Hematopoietic multipotent progenitor cell treated with erythropoietin and hydrocortisone succinate and interleukin-3 and kit ligand, for 4 days (in vitro differentiated cells): ENCODE measurements at regions not wholly inside any gene's neighbourhood (a gene's known extent, or its start where the extent isn't known, plus 50 kb on each side); places are given as distances from the start of the nearest gene placed in this dataset.

Experiments used
- DNase-seq: peaks from one replicate; pipeline ENCODE4 v3.0.0-alpha.2; 2015

DNA sequence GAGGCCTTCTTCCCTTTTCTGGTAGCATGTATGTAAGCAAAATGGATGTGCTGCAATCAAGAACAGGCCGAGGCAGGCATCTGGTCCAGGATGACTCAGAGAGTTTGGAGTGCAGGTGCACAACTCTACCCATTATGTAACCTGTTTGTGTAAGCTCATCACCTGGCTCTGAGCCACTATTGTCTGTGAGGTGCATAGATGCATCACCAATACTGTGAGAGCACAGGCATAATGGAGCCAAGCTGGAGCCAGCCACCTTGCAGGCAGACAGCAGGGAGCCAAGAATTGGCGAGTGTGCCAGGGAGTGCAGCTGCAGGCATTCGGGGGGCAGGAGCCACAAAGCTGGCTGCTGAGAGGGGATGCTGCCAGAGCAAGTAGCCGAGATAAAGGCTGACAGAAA lies 549.9 kb upstream of the RGS18 start:
- peak; percentile 3 for DNase-seq

DNA sequence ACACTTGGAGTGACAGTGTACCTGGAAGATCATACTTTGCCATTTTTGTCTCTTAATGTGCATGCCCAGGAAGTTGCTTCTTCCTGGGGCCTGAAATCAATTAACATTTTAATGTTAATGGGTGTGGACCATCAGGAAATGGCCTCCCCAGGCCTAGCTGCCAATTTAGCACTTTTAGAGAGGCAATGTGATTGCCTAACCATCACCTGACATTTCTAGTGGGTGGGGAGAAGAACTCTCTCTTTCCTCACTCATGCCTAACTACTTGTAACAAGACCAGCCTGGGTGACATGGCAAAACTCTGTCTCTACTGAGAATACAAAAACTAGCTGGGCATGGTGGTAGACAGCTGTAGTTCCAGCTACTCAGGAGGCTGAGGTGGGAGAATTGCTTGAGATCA lies 549.0 kb upstream of the RGS18 start:
- DNase-seq, result no peak

DNA sequence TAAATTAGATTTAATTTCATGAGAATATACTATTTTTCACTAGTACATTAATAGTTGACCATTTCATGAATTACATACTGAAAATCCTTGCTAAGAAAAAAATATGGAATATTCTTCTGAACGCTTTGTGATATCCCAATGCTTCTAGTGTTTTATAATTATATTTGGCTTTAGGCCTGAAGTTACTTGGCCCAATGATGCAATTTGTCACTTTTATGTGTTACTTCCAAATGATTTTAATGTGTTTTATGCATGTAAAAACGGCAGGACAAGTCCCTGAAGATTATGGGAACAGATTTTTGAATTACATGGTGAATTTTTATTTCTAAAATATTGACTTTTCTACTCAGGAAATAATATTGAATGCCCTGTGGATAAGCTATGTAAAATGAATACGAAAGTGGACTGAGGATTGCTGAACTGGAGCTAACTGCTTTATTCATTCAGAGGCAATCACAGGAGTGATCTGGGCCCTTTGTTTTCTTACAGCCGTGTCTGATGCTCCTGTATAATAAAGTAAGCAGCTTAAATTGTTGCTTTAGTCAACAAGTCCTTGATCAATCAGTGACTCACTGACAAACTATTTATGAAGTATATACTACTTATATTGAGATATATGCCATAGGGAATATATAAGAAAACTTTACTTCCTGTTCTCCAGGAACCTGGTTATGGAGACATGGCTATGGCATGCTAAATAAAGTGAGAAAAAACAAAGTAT lies 543.0 kb upstream of the RGS18 start:
- no peak for DNase-seq

DNA sequence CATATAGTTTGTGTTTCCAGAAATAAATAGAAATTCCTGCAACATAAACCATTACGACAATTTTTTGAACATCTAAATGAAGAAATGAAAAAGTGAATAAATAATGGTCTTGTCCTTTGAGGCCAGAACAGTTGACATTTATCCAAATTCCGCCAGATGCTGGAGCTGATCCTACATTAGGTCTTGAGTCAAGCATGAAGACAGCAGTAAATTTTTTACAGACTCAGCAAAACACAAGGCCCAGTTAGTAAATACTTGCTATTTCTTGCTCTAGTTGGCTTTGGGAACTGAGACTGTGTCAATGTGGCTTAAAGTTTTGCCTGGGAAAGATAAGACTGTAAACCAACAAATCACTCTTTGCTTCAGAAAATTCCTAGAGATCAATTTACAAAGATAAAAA lies 540.1 kb upstream of the RGS18 start:
- no peak for DNase-seq

DNA sequence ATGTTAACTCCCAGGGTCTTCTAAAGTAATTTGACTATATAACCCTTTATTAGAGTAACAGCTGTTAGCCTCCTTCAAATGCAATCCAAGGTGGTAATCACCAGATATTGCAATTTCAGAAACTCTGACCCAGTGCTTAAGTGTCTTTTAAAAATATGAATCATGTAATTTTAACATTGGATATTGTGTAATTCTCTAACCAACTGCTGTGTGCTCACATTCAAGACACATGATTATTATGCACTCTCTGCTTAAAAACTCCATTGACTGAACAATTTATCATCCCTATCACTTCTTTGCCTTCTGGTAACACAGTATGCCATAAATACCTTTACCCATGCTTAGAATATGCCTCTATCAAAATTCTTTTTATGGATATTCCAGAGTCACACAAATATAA lies 537.4 kb upstream of the RGS18 start:
- no peak for DNase-seq

DNA sequence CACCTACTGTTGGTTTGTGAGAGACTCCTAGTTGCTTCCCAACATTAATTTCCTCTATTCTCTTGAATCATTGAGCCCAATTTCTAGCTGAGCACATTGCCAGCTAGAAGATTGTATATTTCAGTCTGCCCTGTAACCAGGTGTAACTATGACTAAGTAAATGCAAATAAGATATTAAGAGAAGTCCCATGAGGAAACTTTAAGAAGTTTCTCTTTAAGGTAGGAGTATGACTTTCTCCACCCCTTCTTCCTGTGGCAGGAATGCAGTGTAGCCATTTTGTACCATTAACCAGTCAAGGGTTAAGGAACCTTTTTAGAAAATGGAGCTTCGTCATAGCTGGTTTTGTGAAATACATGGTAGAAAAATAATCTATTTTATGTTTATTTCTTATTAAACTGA lies 534.2 kb upstream of the RGS18 start:
- DNase-seq, result no peak

DNA sequence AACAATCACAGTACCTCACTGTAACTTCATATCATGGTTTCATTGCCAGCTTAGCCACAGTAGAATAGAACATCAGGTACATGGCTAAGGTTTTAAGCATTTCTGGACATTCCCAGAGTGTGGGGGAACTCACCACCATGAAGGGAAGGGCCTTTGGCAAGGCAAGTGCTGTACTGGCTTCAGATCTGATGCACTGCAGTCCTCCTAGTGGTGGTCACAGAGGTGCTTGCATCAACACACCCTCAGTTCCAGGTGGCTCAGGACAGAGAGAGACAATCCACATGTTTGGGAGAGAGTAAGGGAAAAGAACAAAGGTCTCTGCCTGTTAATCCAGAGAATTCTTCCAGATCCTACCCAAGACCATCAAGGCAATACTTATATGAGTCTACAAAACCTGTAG lies 528.4 kb upstream of the RGS18 start:
- no peak for DNase-seq

DNA sequence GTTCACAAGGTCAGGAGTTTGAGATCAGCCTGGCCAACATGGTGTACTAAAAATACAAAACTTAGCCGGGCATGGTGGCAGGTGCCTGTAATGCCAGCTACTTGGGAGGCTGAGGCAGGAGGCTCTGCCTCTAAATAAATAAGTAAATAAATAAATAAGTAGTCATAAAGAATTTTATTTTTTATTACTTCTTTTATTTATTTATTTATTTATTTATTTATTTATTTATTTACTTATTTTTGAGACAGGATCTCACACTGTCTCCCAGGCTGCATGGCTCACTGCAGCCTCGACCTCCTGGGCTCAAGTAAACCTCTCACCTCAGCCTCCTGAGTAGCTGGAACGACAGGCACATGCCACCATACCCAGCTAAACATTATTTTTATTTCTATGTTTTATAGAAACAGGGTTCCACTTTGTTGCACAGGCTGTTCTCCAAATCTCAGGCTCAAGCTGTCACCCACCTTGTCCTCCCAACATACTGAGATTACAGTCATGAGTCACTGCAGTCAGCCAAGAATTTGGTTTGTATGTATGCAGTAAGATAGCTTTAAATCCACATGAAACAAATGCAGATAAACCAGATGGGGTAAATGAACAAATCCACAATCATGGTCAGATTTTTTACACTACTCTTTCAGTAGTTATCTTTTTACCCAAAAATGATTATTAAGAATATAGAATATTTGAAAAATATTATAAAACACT lies 523.3 kb upstream of the RGS18 start:
- DNase-seq, result peak; percentile 3

DNA sequence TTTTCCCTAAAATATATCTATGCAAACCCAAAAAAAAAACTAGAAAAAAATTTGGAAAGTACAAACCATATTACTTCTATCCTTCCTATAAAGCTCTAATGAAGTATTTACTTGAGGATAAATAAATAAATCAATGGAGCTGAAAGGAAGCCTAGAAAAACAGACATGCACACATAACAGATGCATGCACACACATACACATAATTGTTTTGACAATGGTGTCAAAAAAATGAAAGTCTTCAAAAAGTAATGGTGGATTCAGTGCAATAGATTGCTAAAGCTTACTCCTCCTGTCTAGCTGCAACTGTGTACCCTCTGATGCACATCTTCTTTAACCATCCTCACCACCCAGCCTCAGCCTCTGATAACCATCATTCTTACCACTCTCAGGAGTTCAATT lies 521.9 kb upstream of the RGS18 start:
- no peak for DNase-seq

DNA sequence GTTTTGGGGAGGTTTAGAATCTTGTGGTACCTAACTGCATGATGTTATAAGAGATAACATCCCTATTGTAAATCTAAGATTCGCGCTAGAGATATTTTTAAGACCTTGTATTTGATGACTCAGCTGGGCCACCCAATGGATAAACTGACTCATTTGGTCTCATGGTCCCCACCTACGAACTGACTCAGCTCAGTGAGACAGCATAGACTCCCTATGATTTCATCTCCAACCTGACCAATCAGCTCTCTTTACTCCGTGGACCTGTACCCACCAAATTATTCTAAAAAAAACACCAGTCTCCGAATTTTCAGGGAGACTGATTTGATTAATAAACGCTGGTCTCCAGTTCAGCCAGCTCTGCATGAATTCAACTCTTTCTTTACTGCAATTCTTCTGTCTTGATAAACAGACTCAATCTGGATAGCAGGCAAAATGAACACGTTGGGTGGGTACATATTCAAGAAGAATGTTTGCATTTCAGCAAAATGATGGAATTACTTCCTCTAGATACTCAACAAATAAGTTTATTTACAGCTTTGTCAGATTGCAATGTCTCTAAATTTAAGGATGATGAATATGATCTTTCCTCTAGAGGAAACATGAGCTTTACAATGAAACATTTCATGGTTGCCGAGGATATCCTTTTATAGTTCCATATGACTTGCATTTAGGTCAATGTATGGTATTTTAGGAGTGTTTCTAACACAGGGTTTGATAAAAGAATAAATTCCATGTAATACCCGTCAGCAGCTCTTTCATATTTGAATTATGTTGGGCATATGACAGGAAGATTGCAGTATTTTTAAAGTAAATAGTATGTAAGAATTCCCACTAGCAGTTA lies 516.6 kb upstream of the RGS18 start:
- DNase-seq, result no peak

DNA sequence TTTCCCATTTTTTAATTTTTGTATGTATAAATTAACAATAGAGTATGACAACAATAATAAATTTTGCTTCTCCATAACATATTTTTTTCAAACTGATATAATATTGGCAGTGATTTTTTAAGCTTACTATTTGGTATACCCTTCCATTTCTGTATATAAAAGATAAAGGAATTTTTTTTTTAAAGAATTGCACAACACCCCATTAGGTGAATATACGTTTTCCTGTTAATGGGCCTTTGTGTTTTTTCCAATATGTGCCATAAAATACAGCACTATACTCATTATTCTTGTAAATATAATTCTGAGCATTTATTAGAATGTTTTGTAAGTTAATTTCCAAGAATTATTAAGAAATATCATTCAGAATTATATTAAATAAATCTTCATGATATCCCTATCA lies 515.2 kb upstream of the RGS18 start:
- no peak for DNase-seq

DNA sequence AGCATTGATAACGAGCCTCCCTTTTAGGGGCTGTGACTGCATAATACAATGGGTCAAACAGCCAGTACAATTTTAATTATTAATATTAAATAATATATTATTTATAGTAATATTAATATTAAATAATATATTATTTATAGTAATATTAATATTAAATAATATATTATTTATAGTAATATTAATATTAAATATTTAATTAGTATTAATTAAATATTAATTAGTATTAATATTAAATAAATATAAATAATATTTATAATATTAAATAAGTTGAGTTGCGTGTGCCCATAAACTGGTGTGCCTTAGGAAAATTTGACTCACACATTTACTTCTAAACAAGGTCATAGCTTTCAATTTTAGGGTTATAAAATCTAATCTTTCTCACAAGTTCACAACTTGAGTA lies 509.3 kb upstream of the RGS18 start:
- no peak for DNase-seq

DNA sequence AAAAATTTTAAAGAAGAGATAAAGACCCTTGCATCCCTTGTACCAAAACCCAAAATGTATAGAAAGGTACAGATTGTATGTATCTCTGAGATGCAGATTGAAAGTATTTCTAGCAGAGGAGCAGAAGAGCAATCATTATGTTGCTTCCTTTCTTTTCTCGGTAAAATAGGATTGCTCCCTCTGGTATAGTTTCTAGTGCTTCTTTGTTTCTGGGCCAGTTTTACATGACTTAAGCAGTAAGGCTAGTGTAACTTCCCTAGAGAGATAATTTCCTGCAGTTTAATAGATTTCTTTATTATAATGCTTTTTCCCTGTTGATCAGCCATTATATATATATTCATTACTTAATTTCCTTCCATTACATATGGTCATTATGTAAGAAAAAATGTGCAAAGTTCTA lies 496.2 kb upstream of the RGS18 start:
- DNase-seq, result no peak

DNA sequence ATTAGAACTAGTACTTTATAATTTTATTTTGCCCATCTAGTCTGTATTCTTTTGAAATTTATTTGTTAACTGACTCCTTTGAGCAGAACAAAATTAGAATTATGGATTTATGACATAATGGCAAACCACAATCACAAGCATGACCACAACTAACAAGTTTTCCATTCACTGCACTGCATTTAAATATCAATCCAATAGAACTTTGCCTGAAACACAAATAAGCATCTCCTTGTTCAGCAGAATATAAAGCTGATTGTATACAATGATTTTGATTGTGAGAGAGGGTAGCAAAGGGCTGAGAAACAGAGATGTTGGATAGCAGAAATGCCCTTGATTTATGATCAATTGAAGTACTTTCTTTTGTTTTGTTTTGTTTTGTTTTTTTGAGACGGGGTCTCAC lies 495.5 kb upstream of the RGS18 start:
- no peak for DNase-seq

DNA sequence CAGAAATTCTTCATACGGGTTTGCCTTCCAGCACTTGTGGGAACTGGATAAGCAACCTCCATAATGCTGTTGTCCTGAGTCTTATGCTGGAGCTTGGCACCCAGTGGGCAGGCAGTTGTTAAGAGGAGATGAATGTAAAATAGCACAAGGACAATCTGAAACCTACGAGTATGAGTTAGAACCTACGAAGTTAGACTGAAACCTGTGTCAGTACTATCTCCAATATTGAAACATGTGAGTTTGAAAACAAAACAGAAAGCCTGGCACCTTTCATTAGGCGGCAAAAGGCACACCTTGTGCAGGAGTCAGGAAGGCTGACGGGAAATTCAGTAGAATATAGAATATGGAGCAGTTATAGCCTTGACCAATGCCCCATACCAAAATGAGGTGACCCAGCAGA lies 489.7 kb upstream of the RGS18 start:
- no peak for DNase-seq

DNA sequence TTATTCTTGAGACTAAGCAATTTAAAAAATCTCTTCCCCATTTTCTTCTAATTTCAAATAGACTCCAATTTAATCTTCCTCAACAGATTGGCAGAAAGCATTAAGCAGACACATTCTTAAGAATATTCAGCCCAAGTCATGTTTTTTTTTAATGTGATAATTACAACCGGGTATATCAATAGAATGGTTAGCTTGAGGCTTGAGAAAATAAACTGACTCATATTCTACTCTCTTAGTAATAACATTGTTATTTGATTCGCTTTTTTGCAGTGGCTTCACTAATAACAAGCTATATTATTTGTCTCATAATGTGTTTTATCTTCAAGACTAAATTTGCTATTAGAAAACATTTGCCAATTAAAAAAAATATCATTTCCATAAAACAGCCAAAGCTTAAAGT lies 488.6 kb upstream of the RGS18 start:
- DNase-seq, result no peak

DNA sequence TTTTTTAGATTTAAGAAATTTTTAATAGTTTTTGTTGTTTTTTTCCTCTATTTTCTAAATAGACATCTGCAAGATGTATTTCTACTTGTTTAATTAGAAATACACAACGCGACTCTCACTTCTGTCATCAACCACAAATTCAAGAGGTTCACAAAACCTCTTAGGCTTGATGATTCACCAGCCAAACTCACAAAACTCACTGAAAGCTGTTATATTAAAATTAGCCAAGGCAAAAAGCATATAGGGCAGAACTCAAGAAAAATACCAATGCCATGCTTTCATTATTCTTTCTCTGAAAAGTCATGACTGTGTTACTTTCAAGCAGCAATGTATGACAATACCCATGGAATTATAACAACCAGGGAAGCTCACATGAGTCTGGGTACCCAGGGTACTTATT lies 487.0 kb upstream of the RGS18 start:
- no peak for DNase-seq

DNA sequence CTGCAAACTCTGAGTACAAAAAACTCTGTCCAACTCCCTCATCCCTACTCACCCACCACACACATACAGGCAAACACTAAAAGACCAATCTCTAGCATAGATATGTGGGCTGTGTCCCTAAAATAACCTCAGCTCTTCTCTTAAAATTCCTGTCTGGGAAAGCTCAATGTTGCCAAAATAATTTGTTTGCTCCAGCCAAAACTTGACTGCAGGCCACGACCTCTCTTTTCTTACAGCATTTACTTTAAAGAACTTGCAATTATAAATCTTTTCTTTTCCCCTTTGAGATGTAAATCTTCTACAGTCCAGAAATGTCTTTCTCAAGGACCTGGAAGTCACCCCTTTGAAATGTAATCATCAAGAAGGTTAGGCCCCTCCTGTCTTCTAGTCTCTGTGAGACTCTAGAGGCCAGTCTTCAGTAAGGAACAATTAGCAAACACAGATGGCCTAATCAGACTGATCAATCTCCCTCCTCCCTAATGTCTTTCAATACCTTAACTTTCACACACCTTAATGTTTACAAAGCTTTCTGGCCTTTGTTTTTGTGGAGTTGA lies 483.6 kb upstream of the RGS18 start:
- DNase-seq, result no peak

DNA sequence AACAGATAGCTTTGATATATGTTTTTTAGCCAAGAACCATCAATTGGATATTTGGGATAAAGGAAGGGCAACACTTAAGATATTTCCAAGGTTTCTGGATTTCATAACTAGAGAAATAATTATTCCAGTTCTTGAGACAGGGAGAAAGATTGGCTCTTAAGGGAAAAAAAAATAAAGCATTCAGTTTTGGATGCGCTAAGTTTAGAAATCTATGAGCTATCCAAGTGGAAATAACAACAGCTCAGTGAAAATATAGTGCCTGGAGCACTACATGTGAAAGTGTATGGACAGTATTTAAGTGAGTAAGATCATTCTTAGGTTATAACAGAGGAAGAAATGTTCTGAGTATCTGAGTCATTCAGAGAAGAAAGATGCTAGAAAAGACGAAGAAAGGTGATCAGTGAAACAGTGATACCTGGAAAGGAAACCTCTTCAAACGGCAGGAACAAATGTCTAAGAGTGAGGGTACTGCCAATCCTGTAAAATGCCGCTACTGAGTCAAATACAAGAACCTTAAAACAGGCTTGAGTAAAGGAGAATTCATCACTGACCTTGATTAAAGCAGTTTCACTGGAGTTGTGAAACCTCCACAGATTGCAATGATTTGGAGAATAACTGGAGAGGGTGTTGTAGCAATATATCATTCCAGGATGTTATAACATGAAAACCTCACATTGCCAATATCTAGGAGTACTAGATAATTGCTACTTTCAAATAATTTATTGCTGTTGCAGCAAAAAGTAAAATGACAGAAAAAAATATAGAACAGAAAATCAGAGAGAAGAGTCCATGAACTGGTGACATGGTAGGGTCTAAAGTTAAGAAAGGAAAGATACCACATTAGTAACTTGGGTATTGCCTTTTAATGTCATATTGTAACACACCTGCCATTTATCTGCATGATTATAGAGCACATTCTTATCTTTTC lies 482.1 kb upstream of the RGS18 start:
- DNase-seq, result no peak

DNA sequence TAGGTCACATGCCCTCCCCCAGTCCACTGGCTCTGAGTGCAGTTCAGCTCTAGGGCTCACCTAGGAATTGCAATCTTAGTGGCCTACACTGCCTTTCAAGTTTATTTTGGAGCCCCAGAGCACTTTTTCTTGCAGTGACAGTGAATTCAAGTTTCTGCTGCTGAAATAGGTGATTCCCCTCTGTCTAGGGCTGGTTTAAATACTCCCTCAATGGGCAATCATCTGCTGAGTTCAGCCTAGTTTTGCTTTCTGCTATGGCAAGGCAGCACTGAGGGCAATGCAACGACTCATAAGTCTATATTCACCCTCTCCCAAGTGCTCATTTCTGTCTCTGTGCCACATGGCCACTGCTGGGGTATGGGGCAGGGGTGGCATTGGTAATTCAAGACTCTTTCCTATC lies 472.6 kb upstream of the RGS18 start:
- DNase-seq, result no peak

DNA sequence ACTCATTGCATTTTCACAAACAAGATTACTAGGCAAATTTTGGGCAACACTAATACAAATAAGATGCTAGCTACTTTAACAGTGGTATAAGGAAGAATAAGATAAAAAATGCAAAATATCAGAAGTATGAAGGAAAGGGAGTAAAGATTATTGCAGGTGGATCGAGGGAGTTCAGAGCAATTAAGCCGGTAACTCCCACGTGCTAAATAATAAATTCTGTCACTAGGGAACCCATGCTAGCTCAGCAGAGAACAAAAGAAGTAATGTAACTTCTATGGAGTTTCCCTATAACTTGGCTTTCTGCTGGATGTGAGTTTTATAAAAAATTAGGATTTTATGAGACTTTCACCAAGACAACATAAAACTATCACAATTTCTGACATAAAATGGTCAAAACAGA lies 470.5 kb upstream of the RGS18 start:
- DNase-seq, result no peak

DNA sequence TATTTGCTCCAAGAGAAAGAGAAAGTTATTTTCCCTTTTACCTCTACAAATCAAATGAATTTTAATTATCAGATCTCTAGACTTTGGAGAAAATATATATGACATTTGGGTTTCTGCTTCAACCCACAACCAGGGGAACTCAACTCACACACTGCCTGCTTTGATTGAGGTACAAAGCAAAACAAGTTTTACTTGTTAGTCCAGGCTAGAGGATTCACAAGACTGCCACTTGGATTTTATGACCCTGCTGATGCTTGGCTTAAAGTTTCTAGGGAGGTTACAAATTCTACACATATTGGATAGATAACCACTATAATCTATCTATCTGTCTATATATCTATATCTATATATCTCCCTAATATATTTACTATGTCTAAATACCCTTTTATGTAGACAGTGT lies 467.3 kb upstream of the RGS18 start:
- no peak for DNase-seq

DNA sequence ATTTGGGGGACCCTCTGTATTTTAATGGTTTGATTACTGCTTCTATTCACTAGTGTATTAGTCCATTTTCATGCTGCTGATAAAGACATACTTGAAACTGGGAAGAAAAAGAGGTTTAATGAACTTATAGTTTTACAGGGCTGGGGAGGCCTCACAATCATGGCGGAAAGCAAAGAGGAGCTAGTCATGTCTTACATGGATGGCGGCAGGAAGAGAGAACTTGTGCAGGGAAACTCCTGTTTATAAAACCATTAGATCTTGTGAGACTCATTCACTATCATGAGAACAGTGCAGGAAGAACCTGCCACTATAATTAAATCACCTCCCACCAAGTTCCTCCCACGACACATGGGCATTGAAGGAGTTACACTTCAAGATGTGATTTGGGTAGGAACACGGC lies 464.5 kb upstream of the RGS18 start:
- DNase-seq, result no peak
